ACC112 (cell line): ENCODE measurements at regions not wholly inside any gene's neighbourhood (a gene's known extent, or its start where the extent isn't known, plus 50 kb on each side); places are given as distances from the start of the nearest gene placed in this dataset.
"Not testable (repeated sequence)": the region's sequence is repeated elsewhere in the genome, so short reads cannot be mapped to it uniquely, and the experiment has no call there.

Experiments used
- H2AFZ ChIP-seq: fragments of 200-600 bp; sonication (generic); one replicate; pipeline ENCODE4 v1.6.0; 2017; ENCODE audit warnings: antibody characterized with exemption, low read length; ENCODE audit not compliant: unreplicated experiment
- H3K27ac ChIP-seq: fragments of 200-600 bp; sonication (generic); 2 replicates; pipeline ENCODE4 v1.5.1; 2014; ENCODE audit warnings: low read depth, mild to moderate bottlenecking, antibody characterized with exemption, low read length, moderate library complexity
- H3K27me3 ChIP-seq: fragments of 200-600 bp; sonication (generic); 2 replicates; pipeline ENCODE4 v1.6.1; 2014; ENCODE audit warnings: mild to moderate bottlenecking, antibody characterized with exemption, low read length, moderate library complexity, mixed read lengths; ENCODE audit not compliant: insufficient read depth
- H3K36me3 ChIP-seq: fragments of 200-600 bp; sonication (generic); 2 replicates; pipeline ENCODE4 v1.6.1; 2016; ENCODE audit warnings: mild to moderate bottlenecking, antibody characterized with exemption, low read length, moderate library complexity, mixed read lengths; ENCODE audit not compliant: insufficient read depth
- H3K4me1 ChIP-seq: fragments of 200-600 bp; sonication (generic); one replicate; pipeline ENCODE4 v1.6.1; 2016; ENCODE audit warnings: low read length, mixed read lengths; ENCODE audit not compliant: insufficient read depth, unreplicated experiment, control insufficient read depth
- H3K4me3 ChIP-seq: fragments of 200-600 bp; sonication (generic); 2 replicates; pipeline ENCODE4 v1.5.1; 2014; ENCODE audit warnings: mild to moderate bottlenecking, low read depth, low read length
- H3K79me2 ChIP-seq: fragments of 200-600 bp; sonication (generic); one replicate; pipeline ENCODE4 v1.6.0; 2016; ENCODE audit warnings: low read length; ENCODE audit not compliant: control insufficient read depth, unreplicated experiment, insufficient read depth

DNA sequence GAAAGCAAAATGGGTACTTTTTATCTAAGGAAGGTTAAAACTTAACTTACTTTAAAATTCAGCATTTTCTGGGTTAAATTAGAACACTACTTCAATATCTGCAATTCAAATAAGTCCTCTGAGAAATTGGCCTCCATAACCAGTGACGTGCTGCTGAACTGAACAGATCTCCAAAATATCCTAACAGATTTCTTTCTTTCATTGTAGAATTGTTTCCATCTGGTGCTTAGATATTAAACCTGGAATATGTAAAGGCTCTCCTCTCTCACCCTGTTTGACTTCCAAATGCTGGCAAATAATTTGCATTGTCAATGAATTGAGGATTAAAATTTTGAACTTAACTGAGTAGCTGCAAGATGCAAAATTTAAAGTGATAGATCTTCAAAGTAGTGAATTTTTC lies 316.9 kb upstream of the CXADR start:
- no peaks in the 10 kb centered on the region for H3K36me3 ChIP-seq
- H3K27ac ChIP-seq = no peak overlapping the region
- H3K4me1 ChIP-seq = no peaks in the 10 kb centered on the region
- no peak overlapping the region for H3K4me3 ChIP-seq
- no peaks in the 10 kb centered on the region for H3K27me3 ChIP-seq
- no peak overlapping the region for H2AFZ ChIP-seq
- no peaks in the 10 kb centered on the region for H3K79me2 ChIP-seq

DNA sequence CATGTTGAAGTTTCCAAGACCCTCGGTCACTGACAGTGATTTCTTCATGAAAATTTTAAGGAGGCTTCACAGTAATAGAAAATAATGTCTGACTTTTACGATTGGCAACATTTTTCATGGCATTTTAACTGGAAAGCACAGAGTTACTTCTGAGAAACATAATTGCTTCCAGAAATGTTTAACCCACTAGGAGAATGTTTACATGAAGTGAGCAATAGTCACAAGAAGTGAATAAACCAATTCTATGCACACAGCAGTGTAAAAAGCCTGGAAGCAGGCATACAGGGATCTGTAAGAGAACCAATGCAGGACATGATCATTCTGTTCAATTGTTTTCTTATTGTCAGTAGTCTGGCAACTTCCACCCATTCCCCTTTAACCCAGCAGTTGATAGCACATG lies 316.2 kb upstream of the CXADR start:
- no peak overlapping the region for H2AFZ ChIP-seq
- H3K27ac ChIP-seq = no peak overlapping the region

DNA sequence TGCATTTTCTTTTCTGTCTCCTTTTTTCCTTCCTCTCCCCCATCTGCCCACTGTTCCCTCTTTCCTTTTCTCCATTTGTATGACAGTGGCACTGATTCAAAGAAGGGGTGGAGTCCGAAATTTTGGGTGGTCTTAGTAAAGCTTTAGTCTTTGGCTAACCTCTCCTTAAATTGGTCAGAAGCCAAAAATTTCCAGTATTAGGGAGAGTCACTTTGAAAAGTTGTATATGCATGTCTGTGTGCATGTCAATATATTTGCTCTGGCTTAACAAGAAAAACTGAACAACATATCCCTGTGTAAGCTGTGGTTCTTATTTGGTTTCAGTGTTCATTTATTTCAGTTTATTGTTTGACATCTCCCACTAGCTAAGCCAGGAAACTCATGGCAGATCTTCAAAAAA lies 314.8 kb upstream of the CXADR start:
- no peaks in the 10 kb centered on the region for H3K27me3 ChIP-seq
- H3K36me3 ChIP-seq = no peaks in the 10 kb centered on the region
- H2AFZ ChIP-seq = no peak overlapping the region
- H3K4me3 ChIP-seq = no peak overlapping the region
- H3K4me1 ChIP-seq = no peaks in the 10 kb centered on the region
- H3K79me2 ChIP-seq = no peaks in the 10 kb centered on the region
- H3K27ac ChIP-seq = no peak overlapping the region

More for the DNA sequence above, 316.2 kb upstream of the CXADR start:
- Histone ChIP-seq H3K4me1 (no peaks in the 10 kb centered on the region), H3K36me3 (no peaks in the 10 kb centered on the region), H3K4me3 (no peak overlapping the region), H3K79me2 (no peaks in the 10 kb centered on the region), H3K27me3 (no peaks in the 10 kb centered on the region)

DNA sequence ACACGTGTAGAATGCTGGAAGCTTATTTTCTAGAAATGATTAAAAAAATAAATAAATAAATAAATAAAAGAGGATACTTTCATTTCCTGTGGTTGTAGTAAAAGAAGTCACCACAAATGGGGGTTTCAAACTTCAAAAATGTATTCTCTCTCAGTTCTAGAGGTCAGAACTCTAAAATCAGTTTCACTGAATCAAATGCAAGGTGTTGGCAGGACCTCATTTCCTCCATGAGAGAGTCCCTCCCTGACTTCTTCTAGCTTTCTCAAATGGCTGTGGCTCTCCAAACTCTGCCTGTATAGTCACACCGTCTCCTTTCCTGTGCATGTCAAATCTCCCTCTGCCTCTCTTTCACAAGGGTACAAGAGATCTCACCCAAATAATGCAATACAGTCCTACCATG lies 312.6 kb upstream of the CXADR start:
- no peak overlapping the region for H2AFZ ChIP-seq
- H3K4me1 ChIP-seq = no peaks in the 10 kb centered on the region
- no peaks in the 10 kb centered on the region for H3K79me2 ChIP-seq
- no peaks in the 10 kb centered on the region for H3K27me3 ChIP-seq
- H3K27ac ChIP-seq = no peak overlapping the region
- no peaks in the 10 kb centered on the region for H3K36me3 ChIP-seq
- no peak overlapping the region for H3K4me3 ChIP-seq

DNA sequence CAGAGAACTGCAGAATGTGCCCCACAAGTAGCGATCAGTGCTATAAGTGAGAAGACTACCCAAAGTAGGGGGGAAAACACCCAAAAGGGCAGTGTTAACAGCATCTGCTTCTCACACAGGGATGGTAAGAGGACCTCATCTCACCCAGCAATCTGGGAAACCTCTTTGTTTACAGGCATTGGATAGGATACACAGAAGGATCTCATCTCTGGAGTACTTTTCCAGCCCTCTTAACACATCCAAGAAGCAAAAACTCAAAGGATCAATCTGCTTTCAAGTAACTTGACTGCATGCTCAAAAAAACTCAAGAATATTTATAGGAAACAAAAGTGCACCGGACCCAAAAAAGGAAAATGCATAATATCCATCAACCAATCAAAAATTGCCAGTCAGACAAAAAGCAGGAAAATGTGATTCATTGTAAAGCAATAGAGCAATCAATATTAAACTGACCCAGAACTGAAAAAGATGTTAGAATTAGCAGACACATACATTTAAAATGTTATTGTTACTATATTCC lies 311.0 kb upstream of the CXADR start:
- Histone ChIP-seq H3K79me2 (no peaks in the 10 kb centered on the region), H2AFZ (no peak overlapping the region), H3K36me3 (no peaks in the 10 kb centered on the region), H3K4me1 (no peaks in the 10 kb centered on the region), H3K27me3 (no peaks in the 10 kb centered on the region), H3K4me3 (no peak overlapping the region), H3K27ac (no peak overlapping the region)

- Histone ChIP-seq H3K27ac (no peak overlapping the region), H3K79me2 (no peaks in the 10 kb centered on the region), H3K36me3 (no peaks in the 10 kb centered on the region), H3K27me3 (no peaks in the 10 kb centered on the region), H3K4me3 (no peak overlapping the region), H2AFZ (no peak overlapping the region), H3K4me1 (no peaks in the 10 kb centered on the region)
Observed at GRCh38 chr21:17214801-17215200, 298.0 kb upstream of the CXADR start.

DNA sequence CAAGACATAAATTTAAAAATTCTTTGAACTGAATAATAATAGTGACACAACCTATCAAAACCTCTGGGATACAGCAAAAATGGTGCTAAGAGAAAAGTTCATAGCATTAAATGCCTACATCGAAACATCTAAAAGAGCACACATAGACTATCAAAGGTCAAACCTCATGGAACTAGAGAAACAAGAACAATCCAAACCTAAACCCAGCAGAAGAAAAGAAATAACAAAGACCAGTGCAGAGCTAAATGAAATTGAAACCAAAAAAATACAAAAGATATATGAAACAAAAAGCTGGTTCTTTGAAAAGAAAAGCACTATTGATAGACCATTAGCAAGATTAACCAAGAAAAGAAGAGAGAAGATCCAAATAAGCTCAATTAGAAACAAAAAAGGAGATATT lies 293.8 kb upstream of the CXADR start:
- not testable (repeated sequence) for H2AFZ ChIP-seq, H3K4me1 ChIP-seq, H3K36me3 ChIP-seq, H3K27me3 ChIP-seq, H3K4me3 ChIP-seq, H3K79me2 ChIP-seq, H3K27ac ChIP-seq

GRCh38 chr21:17231124-17231523 lies 281.7 kb upstream of the CXADR start:
- Histone ChIP-seq H3K27me3 (no peaks in the 10 kb centered on the region), H3K4me1 (no peaks in the 10 kb centered on the region), H3K4me3 (no peak overlapping the region), H2AFZ (no peak overlapping the region), H3K27ac (no peak overlapping the region), H3K79me2 (no peaks in the 10 kb centered on the region), H3K36me3 (no peaks in the 10 kb centered on the region)

DNA sequence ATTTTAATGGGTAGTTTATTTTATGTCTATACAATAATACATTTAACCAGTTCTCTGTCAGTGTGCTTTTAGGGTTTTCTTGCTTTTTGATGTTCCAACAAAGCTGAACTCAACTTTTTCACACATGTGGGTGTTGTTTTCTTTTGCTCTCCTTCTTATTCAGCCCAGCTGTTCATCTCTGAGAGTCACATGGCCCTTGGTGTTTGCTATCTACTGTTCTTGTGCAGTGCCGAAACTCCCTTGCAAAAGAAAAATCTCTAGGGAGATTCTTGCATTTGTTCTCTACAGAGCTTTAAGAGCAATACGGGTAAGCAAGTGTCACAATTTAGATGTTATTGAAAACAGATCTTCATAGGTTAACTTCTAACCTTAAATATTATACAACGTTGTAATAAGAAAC lies 281.1 kb upstream of the CXADR start:
- Histone ChIP-seq H3K27me3 (no peaks in the 10 kb centered on the region), H3K4me3 (no peak overlapping the region), H3K4me1 (no peaks in the 10 kb centered on the region), H3K27ac (no peak overlapping the region), H3K79me2 (no peaks in the 10 kb centered on the region), H2AFZ (no peak overlapping the region), H3K36me3 (no peaks in the 10 kb centered on the region)

DNA sequence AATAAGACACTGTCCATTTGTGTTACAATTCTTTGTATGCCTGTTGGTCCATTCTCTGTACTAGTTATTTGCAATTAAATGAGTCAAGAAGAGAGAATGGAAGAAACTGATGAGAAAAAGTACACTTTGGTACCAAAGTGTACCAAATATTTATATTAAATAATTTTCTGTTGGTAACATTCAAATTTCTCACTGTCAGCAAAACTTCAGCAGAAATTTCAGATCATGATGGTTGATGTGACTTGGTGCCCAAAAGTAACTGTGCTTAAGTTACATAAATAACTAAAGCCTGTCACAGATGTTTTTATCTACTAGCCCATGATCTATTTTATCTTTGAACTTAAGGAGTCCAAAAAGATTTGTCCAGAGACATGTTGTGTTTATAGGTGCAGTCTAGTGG lies 274.4 kb upstream of the CXADR start:
- H3K27ac ChIP-seq = no peak overlapping the region
- H3K4me1 ChIP-seq = no peaks in the 10 kb centered on the region
- no peak overlapping the region for H3K4me3 ChIP-seq
- no peaks in the 10 kb centered on the region for H3K79me2 ChIP-seq
- H3K36me3 ChIP-seq = no peaks in the 10 kb centered on the region
- no peaks in the 10 kb centered on the region for H3K27me3 ChIP-seq
- H2AFZ ChIP-seq = no peak overlapping the region

DNA sequence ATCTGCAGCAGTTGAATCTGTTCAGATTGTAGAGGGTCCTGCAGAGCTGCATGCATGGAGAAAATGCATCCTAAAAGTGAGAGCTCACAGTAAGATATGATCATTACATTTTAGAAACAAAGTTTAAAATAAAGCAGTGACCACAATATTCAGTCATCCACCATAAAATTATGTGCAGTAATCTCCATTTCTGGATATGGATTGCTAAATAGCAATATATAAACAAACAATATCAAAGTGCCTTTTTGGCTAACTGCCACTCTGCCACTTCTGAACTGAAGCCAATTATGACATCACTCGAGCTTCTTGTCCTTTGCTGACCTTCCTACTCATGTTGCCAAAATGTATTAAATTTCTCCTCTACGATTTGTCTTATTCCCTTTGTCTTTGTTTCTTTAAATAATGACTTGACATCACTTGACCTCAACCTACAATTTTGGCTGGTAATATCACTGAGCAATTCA lies 262.0 kb upstream of the CXADR start:
- no peaks in the 10 kb centered on the region for H3K79me2 ChIP-seq
- no peak overlapping the region for H2AFZ ChIP-seq
- no peaks in the 10 kb centered on the region for H3K27me3 ChIP-seq
- H3K27ac ChIP-seq = no peak overlapping the region
- no peaks in the 10 kb centered on the region for H3K4me1 ChIP-seq
- no peak overlapping the region for H3K4me3 ChIP-seq
- no peaks in the 10 kb centered on the region for H3K36me3 ChIP-seq
